ENCODE measurements at regions not wholly inside any gene's neighbourhood (a gene's known extent, or its start where the extent isn't known, plus 50 kb on each side); places are given as distances from the start of the nearest gene placed in this dataset.

DNA sequence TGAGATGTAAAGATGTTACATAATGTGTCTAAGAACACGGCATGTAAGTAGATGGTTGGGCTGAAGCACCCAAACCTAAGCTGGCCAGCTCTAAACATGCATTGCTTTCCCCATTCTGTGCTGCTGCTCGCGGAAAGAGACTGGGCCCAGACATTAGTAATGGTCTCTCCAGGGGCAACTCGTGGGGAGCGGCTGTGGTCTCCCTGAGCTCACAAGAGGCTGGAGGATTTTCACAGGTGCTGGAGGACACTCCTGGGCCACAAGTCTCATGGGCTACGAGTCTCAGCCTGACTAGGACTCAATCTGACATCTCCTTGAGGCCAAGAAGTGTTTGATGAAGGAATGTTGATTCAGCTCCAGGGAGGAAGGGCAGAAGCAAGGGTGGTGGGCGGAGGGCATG is 92.7 kb upstream of the PTCH1 start (continued):
- TF ChIP-seq, protein P1, sequence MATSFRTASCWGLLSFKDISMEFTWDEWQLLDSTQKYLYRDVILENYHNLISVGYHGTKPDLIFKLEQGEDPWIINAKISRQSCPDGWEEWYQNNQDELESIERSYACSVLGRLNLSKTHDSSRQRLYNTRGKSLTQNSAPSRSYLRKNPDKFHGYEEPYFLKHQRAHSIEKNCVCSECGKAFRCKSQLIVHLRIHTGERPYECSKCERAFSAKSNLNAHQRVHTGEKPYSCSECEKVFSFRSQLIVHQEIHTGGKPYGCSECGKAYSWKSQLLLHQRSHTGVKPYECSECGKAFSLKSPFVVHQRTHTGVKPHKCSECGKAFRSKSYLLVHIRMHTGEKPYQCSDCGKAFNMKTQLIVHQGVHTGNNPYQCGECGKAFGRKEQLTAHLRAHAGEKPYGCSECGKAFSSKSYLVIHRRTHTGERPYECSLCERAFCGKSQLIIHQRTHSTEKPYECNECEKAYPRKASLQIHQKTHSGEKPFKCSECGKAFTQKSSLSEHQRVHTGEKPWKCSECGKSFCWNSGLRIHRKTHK (tag by site-specific recombination; IDR thresholded peaks at IDR 0.05): no peak
- TF ChIP-seq, protein P2, sequence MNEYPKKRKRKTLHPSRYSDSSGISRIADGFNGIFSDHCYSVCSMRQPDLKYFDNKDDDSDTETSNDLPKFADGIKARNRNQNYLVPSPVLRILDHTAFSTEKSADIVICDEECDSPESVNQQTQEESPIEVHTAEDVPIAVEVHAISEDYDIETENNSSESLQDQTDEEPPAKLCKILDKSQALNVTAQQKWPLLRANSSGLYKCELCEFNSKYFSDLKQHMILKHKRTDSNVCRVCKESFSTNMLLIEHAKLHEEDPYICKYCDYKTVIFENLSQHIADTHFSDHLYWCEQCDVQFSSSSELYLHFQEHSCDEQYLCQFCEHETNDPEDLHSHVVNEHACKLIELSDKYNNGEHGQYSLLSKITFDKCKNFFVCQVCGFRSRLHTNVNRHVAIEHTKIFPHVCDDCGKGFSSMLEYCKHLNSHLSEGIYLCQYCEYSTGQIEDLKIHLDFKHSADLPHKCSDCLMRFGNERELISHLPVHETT (tag by site-specific recombination; IDR thresholded peaks at IDR 0.05): no peak
- TF ChIP-seq ZFP3 (tag by site-specific recombination; IDR thresholded peaks at IDR 0.05; ENCODE audit: low read depth) (no peak), ZNF223 (tag by site-specific recombination; IDR thresholded peaks at IDR 0.05) (no peak)
- TF ChIP-seq, protein P3, sequence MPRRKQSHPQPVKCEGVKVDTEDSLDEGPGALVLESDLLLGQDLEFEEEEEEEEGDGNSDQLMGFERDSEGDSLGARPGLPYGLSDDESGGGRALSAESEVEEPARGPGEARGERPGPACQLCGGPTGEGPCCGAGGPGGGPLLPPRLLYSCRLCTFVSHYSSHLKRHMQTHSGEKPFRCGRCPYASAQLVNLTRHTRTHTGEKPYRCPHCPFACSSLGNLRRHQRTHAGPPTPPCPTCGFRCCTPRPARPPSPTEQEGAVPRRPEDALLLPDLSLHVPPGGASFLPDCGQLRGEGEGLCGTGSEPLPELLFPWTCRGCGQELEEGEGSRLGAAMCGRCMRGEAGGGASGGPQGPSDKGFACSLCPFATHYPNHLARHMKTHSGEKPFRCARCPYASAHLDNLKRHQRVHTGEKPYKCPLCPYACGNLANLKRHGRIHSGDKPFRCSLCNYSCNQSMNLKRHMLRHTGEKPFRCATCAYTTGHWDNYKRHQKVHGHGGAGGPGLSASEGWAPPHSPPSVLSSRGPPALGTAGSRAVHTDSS (tag by site-specific recombination; IDR thresholded peaks at IDR 0.05): no peak

DNA sequence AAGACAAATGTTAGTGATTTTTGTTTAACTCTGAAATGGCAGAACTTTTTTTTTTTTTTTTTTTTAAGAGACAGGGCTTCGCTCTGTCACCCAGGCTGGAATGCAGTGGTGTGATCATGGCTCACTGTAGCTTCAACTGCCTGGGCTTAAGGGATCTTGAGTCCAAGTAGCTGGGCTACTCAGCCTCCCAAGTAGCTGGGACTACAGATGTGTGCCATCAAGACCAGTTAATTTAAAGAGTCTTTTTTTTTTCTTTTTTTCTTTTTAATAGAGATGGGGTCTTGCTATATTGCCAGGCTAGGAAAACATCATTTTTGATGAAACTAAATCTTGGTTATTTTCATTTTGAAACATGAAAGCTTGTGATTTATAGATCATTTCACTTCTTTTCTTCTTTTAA is 91.6 kb upstream of the PTCH1 start:
- ChIA-PET CTCF (interaction anchor here (1.0 kb wide), 1 partner anchor 21 kb away, joined by 3 read pairs; no protein-coding TSS in a partner anchor), POLR2A (no interaction called here)
- TF ChIP-seq, protein P1 (tag by site-specific recombination; IDR thresholded peaks at IDR 0.05): no peak
- TF ChIP-seq ZNF37A (tag by site-specific recombination; IDR thresholded peaks at IDR 0.05): no peak
- TF ChIP-seq ZNF76 (tag by site-specific recombination; IDR thresholded peaks at IDR 0.05; ENCODE audit: borderline replicate concordance, low read depth): no peak
- TF ChIP-seq, protein P4, sequence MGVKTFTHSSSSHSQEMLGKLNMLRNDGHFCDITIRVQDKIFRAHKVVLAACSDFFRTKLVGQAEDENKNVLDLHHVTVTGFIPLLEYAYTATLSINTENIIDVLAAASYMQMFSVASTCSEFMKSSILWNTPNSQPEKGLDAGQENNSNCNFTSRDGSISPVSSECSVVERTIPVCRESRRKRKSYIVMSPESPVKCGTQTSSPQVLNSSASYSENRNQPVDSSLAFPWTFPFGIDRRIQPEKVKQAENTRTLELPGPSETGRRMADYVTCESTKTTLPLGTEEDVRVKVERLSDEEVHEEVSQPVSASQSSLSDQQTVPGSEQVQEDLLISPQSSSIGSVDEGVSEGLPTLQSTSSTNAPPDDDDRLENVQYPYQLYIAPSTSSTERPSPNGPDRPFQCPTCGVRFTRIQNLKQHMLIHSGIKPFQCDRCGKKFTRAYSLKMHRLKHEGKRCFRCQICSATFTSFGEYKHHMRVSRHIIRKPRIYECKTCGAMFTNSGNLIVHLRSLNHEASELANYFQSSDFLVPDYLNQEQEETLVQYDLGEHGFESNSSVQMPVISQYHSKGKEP (tag by site-specific recombination; IDR thresholded peaks at IDR 0.05): no peak
- no peak for TF ChIP-seq ZNF791 (tag by site-specific recombination; IDR thresholded peaks at IDR 0.05)
- TF ChIP-seq KLF16 (tag by site-specific recombination; IDR thresholded peaks at IDR 0.05): no peak
- no peak for TF ChIP-seq ZNF366 (tag by site-specific recombination; conservative IDR thresholded peaks at IDR 0.05)
- TF ChIP-seq ZBTB17 (tag by site-specific recombination; IDR thresholded peaks at IDR 0.05): no peak
- TF ChIP-seq ZNF48 (tag by site-specific recombination; IDR thresholded peaks at IDR 0.05): no peak
- no peak for TF ChIP-seq YY1 (tag by site-specific recombination; IDR thresholded peaks at IDR 0.05)
- Histone ChIP-seq H3K9me3 (ENCODE audit: control insufficient read depth, insufficient read depth, low read depth, low read length) (no peaks in the 10 kb centered on the region), H3K36me3 (ENCODE audit: control insufficient read depth in 2 of 2, insufficient read depth in 1 of 2, low read length in 2 of 2) (no peaks in the 10 kb centered on the region), H3K27ac (ENCODE audit: extremely low read depth, low read depth, low read length) (no peak overlapping the region), H3K4me3 (ENCODE audit: low read depth, low read length) (no peak overlapping the region), H3K4me1 (ENCODE audit: control insufficient read depth, insufficient read depth, low read length) (no peaks in the 10 kb centered on the region)

DNA sequence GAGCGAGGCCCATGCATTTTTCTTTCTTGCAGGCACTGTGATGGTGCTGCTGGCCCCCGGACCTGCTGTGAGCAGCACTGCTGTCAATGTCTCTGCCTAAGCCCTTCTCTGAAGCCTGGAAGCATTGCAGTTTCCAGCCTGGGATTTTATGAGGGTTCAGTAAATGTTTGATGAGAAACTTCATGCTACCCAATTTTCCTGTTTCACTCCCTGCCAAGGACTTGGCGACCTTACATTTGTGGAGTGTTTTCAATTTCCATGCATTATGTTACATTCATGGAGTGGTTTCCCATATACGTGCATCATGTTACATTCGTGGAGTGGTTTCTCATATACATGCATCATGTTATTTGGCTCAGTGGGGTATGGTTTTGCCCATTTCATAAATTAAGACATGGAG is 90.7 kb upstream of the PTCH1 start:
- ChIA-PET CTCF (no interaction called here), POLR2A (no interaction called here)
- H3K36me3 ChIP-seq (ENCODE audit: control insufficient read depth in 2 of 2, insufficient read depth in 1 of 2, low read length in 2 of 2): no peaks in the 10 kb centered on the region
- no peaks in the 10 kb centered on the region for H3K9me3 ChIP-seq (ENCODE audit: control insufficient read depth, insufficient read depth, low read depth, low read length)
- no peak overlapping the region for H3K4me3 ChIP-seq (ENCODE audit: low read depth, low read length)
- no peak overlapping the region for H3K27ac ChIP-seq (ENCODE audit: extremely low read depth, low read depth, low read length)
- no peaks in the 10 kb centered on the region for H3K4me1 ChIP-seq (ENCODE audit: control insufficient read depth, insufficient read depth, low read length)
- TF ChIP-seq ZNF391 (tag by site-specific recombination; IDR thresholded peaks at IDR 0.05; ENCODE audit: borderline replicate concordance, low read depth) (no peak), ZSCAN23 (tag by site-specific recombination; IDR thresholded peaks at IDR 0.05) (no peak), ZBTB20 (tag by site-specific recombination; IDR thresholded peaks at IDR 0.05) (no peak), ZNF223 (tag by site-specific recombination; IDR thresholded peaks at IDR 0.05) (no peak), ZNF677 (tag by site-specific recombination; IDR thresholded peaks at IDR 0.05) (no peak), ZNF791 (tag by site-specific recombination; IDR thresholded peaks at IDR 0.05) (no peak)
- TF ChIP-seq, protein P5, sequence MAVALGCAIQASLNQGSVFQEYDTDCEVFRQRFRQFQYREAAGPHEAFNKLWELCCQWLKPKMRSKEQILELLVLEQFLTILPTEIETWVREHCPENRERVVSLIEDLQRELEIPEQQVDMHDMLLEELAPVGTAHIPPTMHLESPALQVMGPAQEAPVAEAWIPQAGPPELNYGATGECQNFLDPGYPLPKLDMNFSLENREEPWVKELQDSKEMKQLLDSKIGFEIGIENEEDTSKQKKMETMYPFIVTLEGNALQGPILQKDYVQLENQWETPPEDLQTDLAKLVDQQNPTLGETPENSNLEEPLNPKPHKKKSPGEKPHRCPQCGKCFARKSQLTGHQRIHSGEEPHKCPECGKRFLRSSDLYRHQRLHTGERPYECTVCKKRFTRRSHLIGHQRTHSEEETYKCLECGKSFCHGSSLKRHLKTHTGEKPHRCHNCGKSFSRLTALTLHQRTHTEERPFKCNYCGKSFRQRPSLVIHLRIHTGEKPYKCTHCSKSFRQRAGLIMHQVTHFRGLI (tag by site-specific recombination; IDR thresholded peaks at IDR 0.05): no peak
- TF ChIP-seq, protein P6, sequence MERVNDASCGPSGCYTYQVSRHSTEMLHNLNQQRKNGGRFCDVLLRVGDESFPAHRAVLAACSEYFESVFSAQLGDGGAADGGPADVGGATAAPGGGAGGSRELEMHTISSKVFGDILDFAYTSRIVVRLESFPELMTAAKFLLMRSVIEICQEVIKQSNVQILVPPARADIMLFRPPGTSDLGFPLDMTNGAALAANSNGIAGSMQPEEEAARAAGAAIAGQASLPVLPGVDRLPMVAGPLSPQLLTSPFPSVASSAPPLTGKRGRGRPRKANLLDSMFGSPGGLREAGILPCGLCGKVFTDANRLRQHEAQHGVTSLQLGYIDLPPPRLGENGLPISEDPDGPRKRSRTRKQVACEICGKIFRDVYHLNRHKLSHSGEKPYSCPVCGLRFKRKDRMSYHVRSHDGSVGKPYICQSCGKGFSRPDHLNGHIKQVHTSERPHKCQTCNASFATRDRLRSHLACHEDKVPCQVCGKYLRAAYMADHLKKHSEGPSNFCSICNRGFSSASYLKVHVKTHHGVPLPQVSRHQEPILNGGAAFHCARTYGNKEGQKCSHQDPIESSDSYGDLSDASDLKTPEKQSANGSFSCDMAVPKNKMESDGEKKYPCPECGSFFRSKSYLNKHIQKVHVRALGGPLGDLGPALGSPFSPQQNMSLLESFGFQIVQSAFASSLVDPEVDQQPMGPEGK (tag by site-specific recombination; IDR thresholded peaks at IDR 0.05): no peak
- TF ChIP-seq, protein P2 (tag by site-specific recombination; IDR thresholded peaks at IDR 0.05): no peak
